SK-N-SH treated with all-trans-retinoic acid at 6 μM for 48 hours (cell line): ENCODE measurements at regions not wholly inside any gene's neighbourhood (a gene's known extent, or its start where the extent isn't known, plus 50 kb on each side); places are given as distances from the start of the nearest gene placed in this dataset.

Experiments used
- ATAC-seq: fragments of 200-7000 bp; cut with Tn5 transposase; 3 replicates; pipeline ENCODE4 v1.9.1; 2020; ENCODE audit warnings: mild to moderate bottlenecking, moderate library complexity
- ARNTL ChIP-seq: fragments of 450-650 bp; formaldehyde crosslinking; IDR thresholded peaks from 2 replicates; pipeline ENCODE4 v1.5.0; 2020; ENCODE audit warnings: low read depth, mild to moderate bottlenecking, moderate library complexity, borderline replicate concordance
- BACH2 ChIP-seq: fragments of 250-450 bp; sonication (Bioruptor Pico); IDR thresholded peaks from 2 replicates; pipeline ENCODE4 v1.9.0; 2021; ENCODE audit warnings: mild to moderate bottlenecking, borderline replicate concordance
- CSDC2 ChIP-seq: fragments of 250-450 bp; sonication (Bioruptor Pico); IDR thresholded peaks from 2 replicates; pipeline ENCODE4 v1.5.0; 2020; ENCODE audit warnings: mild to moderate bottlenecking, moderate library complexity
- ESRRG ChIP-seq: fragments of 250-450 bp; sonication (Bioruptor Pico); IDR thresholded peaks from 2 replicates; pipeline ENCODE4 v1.6.1; 2021; ENCODE audit warnings: mild to moderate bottlenecking
- GLIS3 ChIP-seq: fragments of 250-450 bp; sonication (Bioruptor Pico); IDR thresholded peaks from 2 replicates; pipeline ENCODE4 v1.5.0; 2020; ENCODE audit warnings: mild to moderate bottlenecking, moderate library complexity
- ISL1 ChIP-seq: fragments of 250-450 bp; sonication (Bioruptor Pico); IDR thresholded peaks from 2 replicates; pipeline ENCODE4 v2.1.2; 2022; ENCODE audit warnings: mild to moderate bottlenecking, moderate library complexity
- OSR1 ChIP-seq: fragments of 250-450 bp; sonication (Bioruptor Pico); IDR thresholded peaks from 2 replicates; pipeline ENCODE4 v1.8.0; 2022; ENCODE audit warnings: moderate library complexity, mild to moderate bottlenecking, inconsistent platforms
- PPARA ChIP-seq: fragments of 250-450 bp; sonication (Bioruptor Pico); IDR thresholded peaks from 2 replicates; pipeline ENCODE4 v1.5.0; 2020; ENCODE audit warnings: mild to moderate bottlenecking, borderline replicate concordance
- RARB ChIP-seq: fragments of 250-450 bp; sonication (Bioruptor Pico); IDR thresholded peaks from 2 replicates; pipeline ENCODE4 v1.8.0; 2021; ENCODE audit warnings: mild to moderate bottlenecking, moderate library complexity
- SNAI2 ChIP-seq: fragments of 250-450 bp; sonication (Bioruptor Pico); IDR thresholded peaks from 2 replicates; pipeline ENCODE4 v1.5.0; 2020; ENCODE audit warnings: mild to moderate bottlenecking, moderate library complexity
- TCF4 ChIP-seq: fragments of 250-450 bp; sonication (Bioruptor Pico); IDR thresholded peaks from 2 replicates; pipeline ENCODE4 v1.8.0; 2021; ENCODE audit warnings: mild to moderate bottlenecking, moderate library complexity, borderline replicate concordance
- TOX ChIP-seq: fragments of 250-450 bp; sonication (Bioruptor Pico); IDR thresholded peaks from 2 replicates; pipeline ENCODE4 v1.8.0; 2021; ENCODE audit warnings: mild to moderate bottlenecking, moderate library complexity, borderline replicate concordance
- TSHZ2 ChIP-seq: fragments of 250-450 bp; sonication (Bioruptor Pico); IDR thresholded peaks from 2 replicates; pipeline ENCODE4 v1.5.0; 2020; ENCODE audit warnings: mild to moderate bottlenecking, moderate library complexity
- ZC3H10 ChIP-seq: fragments of 250-450 bp; sonication (Bioruptor Pico); IDR thresholded peaks from 2 replicates; pipeline ENCODE4 v1.5.1; 2021; ENCODE audit warnings: mild to moderate bottlenecking, moderate library complexity
- ZFP3 ChIP-seq: fragments of 250-450 bp; sonication (Bioruptor Pico); IDR thresholded peaks from 2 replicates; pipeline ENCODE4 v1.5.0; 2020; ENCODE audit warnings: mild to moderate bottlenecking, moderate library complexity
- ZFP30 ChIP-seq: fragments of 450-650 bp; formaldehyde crosslinking; IDR thresholded peaks from 2 replicates; pipeline ENCODE4 v1.5.0; 2022; ENCODE audit warnings: mild to moderate bottlenecking, moderate library complexity
- ZNF565 ChIP-seq: fragments of 450-650 bp; formaldehyde crosslinking; conservative IDR thresholded peaks from 2 replicates; pipeline ENCODE4 v1.5.0; 2020; ENCODE audit warnings: low read depth, mild to moderate bottlenecking, moderate library complexity
- ZNF70 ChIP-seq: fragments of 450-650 bp; formaldehyde crosslinking; IDR thresholded peaks from 2 replicates; pipeline ENCODE4 v1.5.0; 2020; ENCODE audit warnings: mild to moderate bottlenecking, moderate library complexity
- TF ChIP-seq, protein P1 (sequence below): fragments of 250-450 bp; sonication (Bioruptor Pico); IDR thresholded peaks from 2 replicates; pipeline ENCODE4 v1.5.1; 2020; ENCODE audit warnings: low read depth, mild to moderate bottlenecking, moderate library complexity
- TF ChIP-seq, protein P2 (sequence below): fragments of 250-450 bp; sonication (Bioruptor Pico); IDR thresholded peaks from 2 replicates; pipeline ENCODE4 v1.8.0; 2020; ENCODE audit warnings: mild to moderate bottlenecking, moderate library complexity, borderline replicate concordance
- TF ChIP-seq, protein P3 (sequence below): fragments of 250-450 bp; sonication (Bioruptor Pico); IDR thresholded peaks from 2 replicates; pipeline ENCODE4 v1.8.0; 2021; ENCODE audit warnings: low read depth, mild to moderate bottlenecking, moderate library complexity, borderline replicate concordance

DNA sequence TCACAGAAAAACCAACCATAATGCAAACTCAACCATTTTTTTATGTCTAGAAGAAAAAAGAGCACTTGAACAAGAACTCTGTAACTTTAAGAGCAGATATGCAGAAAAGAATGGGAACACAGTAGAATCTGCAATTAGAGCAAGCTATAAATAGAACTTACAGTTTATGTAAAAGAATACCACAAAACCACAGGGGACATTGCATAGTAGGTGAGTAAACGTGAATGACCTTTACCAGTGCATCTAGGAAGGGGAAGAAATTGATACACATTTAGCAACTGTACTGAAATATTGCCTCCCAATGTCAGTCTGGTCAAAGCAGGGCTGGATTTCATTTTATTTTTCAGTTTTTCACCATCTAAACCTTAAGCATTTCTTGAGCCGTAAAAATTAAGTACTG, 242.2 kb upstream of the EDNRB start:
- peak; percentile 71 for ATAC-seq
- no peak for TF ChIP-seq TCF4 (CRISPR knock-in tag)
- TF ChIP-seq OSR1 (CRISPR knock-in tag) = no peak
- TF ChIP-seq ZFP3 (CRISPR knock-in tag) = no peak
- no peak for TF ChIP-seq ZNF565 (CRISPR knock-in tag)
- TF ChIP-seq GLIS3 = no peak
- TF ChIP-seq ISL1 = no peak
- no peak for TF ChIP-seq CSDC2
- TF ChIP-seq PPARA (CRISPR knock-in tag) = no peak
- no peak for TF ChIP-seq ARNTL
- TF ChIP-seq SNAI2 = no peak
- TF ChIP-seq ZFP30 (CRISPR knock-in tag) = no peak
- TF ChIP-seq ZNF70 (CRISPR knock-in tag) = no peak
- no peak for TF ChIP-seq ZC3H10 (CRISPR knock-in tag)
- TF ChIP-seq, protein P1, sequence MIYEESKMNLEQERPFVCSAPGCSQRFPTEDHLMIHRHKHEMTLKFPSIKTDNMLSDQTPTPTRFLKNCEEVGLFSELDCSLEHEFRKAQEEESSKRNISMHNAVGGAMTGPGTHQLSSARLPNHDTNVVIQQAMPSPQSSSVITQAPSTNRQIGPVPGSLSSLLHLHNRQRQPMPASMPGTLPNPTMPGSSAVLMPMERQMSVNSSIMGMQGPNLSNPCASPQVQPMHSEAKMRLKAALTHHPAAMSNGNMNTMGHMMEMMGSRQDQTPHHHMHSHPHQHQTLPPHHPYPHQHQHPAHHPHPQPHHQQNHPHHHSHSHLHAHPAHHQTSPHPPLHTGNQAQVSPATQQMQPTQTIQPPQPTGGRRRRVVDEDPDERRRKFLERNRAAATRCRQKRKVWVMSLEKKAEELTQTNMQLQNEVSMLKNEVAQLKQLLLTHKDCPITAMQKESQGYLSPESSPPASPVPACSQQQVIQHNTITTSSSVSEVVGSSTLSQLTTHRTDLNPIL (CRISPR knock-in tag) = no peak
- TF ChIP-seq ESRRG (CRISPR knock-in tag) = no peak
- no peak for TF ChIP-seq TOX (CRISPR knock-in tag)
- TF ChIP-seq RARB (CRISPR knock-in tag) = no peak
- TF ChIP-seq, all 23 proteins: peak for 0

GRCh38 chr13:78152415-78152814, 233.8 kb upstream of the EDNRB start:
- TF ChIP-seq CSDC2 = no peak
- TF ChIP-seq, protein P2, sequence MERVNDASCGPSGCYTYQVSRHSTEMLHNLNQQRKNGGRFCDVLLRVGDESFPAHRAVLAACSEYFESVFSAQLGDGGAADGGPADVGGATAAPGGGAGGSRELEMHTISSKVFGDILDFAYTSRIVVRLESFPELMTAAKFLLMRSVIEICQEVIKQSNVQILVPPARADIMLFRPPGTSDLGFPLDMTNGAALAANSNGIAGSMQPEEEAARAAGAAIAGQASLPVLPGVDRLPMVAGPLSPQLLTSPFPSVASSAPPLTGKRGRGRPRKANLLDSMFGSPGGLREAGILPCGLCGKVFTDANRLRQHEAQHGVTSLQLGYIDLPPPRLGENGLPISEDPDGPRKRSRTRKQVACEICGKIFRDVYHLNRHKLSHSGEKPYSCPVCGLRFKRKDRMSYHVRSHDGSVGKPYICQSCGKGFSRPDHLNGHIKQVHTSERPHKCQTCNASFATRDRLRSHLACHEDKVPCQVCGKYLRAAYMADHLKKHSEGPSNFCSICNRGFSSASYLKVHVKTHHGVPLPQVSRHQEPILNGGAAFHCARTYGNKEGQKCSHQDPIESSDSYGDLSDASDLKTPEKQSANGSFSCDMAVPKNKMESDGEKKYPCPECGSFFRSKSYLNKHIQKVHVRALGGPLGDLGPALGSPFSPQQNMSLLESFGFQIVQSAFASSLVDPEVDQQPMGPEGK (CRISPR knock-in tag) = no peak
- no peak for TF ChIP-seq BACH2
- TF ChIP-seq GLIS3 = no peak
- no peak for TF ChIP-seq ISL1
- TF ChIP-seq ZFP30 (CRISPR knock-in tag) = no peak
- TF ChIP-seq ARNTL = no peak
- TF ChIP-seq TOX (CRISPR knock-in tag) = no peak
- TF ChIP-seq, protein P3, sequence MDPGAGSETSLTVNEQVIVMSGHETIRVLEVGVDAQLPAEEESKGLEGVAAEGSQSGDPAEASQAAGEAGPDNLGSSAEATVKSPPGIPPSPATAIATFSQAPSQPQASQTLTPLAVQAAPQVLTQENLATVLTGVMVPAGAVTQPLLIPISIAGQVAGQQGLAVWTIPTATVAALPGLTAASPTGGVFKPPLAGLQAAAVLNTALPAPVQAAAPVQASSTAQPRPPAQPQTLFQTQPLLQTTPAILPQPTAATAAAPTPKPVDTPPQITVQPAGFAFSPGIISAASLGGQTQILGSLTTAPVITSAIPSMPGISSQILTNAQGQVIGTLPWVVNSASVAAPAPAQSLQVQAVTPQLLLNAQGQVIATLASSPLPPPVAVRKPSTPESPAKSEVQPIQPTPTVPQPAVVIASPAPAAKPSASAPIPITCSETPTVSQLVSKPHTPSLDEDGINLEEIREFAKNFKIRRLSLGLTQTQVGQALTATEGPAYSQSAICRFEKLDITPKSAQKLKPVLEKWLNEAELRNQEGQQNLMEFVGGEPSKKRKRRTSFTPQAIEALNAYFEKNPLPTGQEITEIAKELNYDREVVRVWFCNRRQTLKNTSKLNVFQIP = no peak
- no peak for TF ChIP-seq ZNF70 (CRISPR knock-in tag)
- TF ChIP-seq ZNF565 (CRISPR knock-in tag) = no peak
- no peak for TF ChIP-seq TSHZ2 (CRISPR knock-in tag)
- ATAC-seq = no peak

DNA sequence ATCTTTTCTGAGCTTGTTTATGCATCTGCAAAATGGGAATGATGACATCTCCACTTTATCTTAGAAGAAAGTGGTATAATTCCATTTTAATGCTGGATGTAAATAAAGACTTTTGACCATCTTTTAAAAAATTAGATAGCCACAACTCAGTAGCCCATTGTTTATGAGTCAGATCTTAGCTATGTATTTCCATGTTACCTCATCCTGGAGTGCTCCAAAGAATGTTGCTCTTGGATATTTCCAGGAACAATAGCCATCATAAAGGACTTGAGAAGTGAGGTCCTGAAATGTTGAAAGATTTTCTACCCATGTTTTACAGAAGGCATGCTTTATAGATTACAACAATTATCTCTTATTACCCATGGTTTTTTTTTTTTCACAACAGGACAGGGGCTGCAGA, 229.3 kb upstream of the EDNRB start:
- peak; percentile 97 for ATAC-seq
- peak; percentile 83 for TF ChIP-seq ISL1
- TF ChIP-seq ZNF70 (CRISPR knock-in tag) = no peak
- no peak for TF ChIP-seq PPARA (CRISPR knock-in tag)
- TF ChIP-seq ZFP3 (CRISPR knock-in tag) = no peak
- no peak for TF ChIP-seq RARB (CRISPR knock-in tag)
- TF ChIP-seq TSHZ2 (CRISPR knock-in tag) = no peak
- TF ChIP-seq, protein P1 (CRISPR knock-in tag) = peak; percentile 86
